ENCODE measurements at regions not wholly inside any gene's neighbourhood (a gene's known extent, or its start where the extent isn't known, plus 50 kb on each side); places are given as distances from the start of the nearest gene placed in this dataset.

- FAIRE-seq (no peak), DNase-seq (ENCODE audit: insufficient read length, low spot score) (no peak)
- no peak for TF ChIP-seq POLR2A (IDR thresholded peaks at IDR 0.05; ENCODE audit: low read depth, low read length)
Observed at GRCh38 chr1:96971849-96972602, 250.4 kb downstream of the PTBP2 start.

GRCh38 chr1:96973605-96974004 is 252.0 kb downstream of the PTBP2 start:
- no peak for FAIRE-seq
- TF ChIP-seq POLR2A (IDR thresholded peaks at IDR 0.05; ENCODE audit: low read depth, low read length): no peak
- no peak for DNase-seq (ENCODE audit: insufficient read length, low spot score)

- DNase-seq (ENCODE audit: insufficient read length, low spot score) (no peak), FAIRE-seq (no peak)
- no peak for TF ChIP-seq POLR2A (IDR thresholded peaks at IDR 0.05; ENCODE audit: low read depth, low read length)
Observed at GRCh38 chr1:96978444-96978843, 256.9 kb downstream of the PTBP2 start.

- FAIRE-seq (no peak), DNase-seq (ENCODE audit: insufficient read length, low spot score) (no peak)
- TF ChIP-seq POLR2A (IDR thresholded peaks at IDR 0.05; ENCODE audit: low read depth, low read length): no peak
Observed at GRCh38 chr1:96978901-96979300, 257.3 kb downstream of the PTBP2 start.

GRCh38 chr1:96979304-96980268 is 258.0 kb downstream of the PTBP2 start:
- DNase-seq (ENCODE audit: insufficient read length, low spot score): no peak
- FAIRE-seq: no peak
- no peak for TF ChIP-seq POLR2A (IDR thresholded peaks at IDR 0.05; ENCODE audit: low read depth, low read length)

- FAIRE-seq: no peak
- TF ChIP-seq POLR2A (IDR thresholded peaks at IDR 0.05; ENCODE audit: low read depth, low read length): no peak
- DNase-seq (ENCODE audit: insufficient read length, low spot score): no peak
Observed at GRCh38 chr1:96980448-96980847, 258.9 kb downstream of the PTBP2 start.

- TF ChIP-seq POLR2A (IDR thresholded peaks at IDR 0.05; ENCODE audit: low read depth, low read length): no peak
- no peak for DNase-seq (ENCODE audit: insufficient read length, low spot score)
- no peak for FAIRE-seq
Observed at GRCh38 chr1:96981181-96981580, 259.6 kb downstream of the PTBP2 start.

GRCh38 chr1:96982118-96982517 is 260.5 kb downstream of the PTBP2 start:
- no peak for TF ChIP-seq POLR2A (IDR thresholded peaks at IDR 0.05; ENCODE audit: low read depth, low read length)
- DNase-seq (ENCODE audit: insufficient read length, low spot score): no peak
- no peak for FAIRE-seq

- no peak for TF ChIP-seq POLR2A (IDR thresholded peaks at IDR 0.05; ENCODE audit: low read depth, low read length)
- no peak for DNase-seq (ENCODE audit: insufficient read length, low spot score)
- FAIRE-seq: no peak
Observed at GRCh38 chr1:96983866-96984265, 262.3 kb downstream of the PTBP2 start.

- no peak for FAIRE-seq
- no peak for DNase-seq (ENCODE audit: insufficient read length, low spot score)
- no peak for TF ChIP-seq POLR2A (IDR thresholded peaks at IDR 0.05; ENCODE audit: low read depth, low read length)
Observed at GRCh38 chr1:96987186-96987703, 265.7 kb downstream of the PTBP2 start.

GRCh38 chr1:96989302-96989701 is 267.7 kb downstream of the PTBP2 start:
- FAIRE-seq (no peak), DNase-seq (ENCODE audit: insufficient read length, low spot score) (no peak)
- TF ChIP-seq POLR2A (IDR thresholded peaks at IDR 0.05; ENCODE audit: low read depth, low read length): no peak

GRCh38 chr1:96990136-96990535 is 268.6 kb downstream of the PTBP2 start:
- DNase-seq (ENCODE audit: insufficient read length, low spot score) (no peak), FAIRE-seq (no peak)
- no peak for TF ChIP-seq POLR2A (IDR thresholded peaks at IDR 0.05; ENCODE audit: low read depth, low read length)

GRCh38 chr1:96991261-96991660 is 269.7 kb downstream of the PTBP2 start:
- no peak for FAIRE-seq
- no peak for TF ChIP-seq POLR2A (IDR thresholded peaks at IDR 0.05; ENCODE audit: low read depth, low read length)
- no peak for DNase-seq (ENCODE audit: insufficient read length, low spot score)

GRCh38 chr1:96992871-96993270 is 271.3 kb downstream of the PTBP2 start:
- TF ChIP-seq POLR2A (IDR thresholded peaks at IDR 0.05; ENCODE audit: low read depth, low read length): no peak
- no peak for DNase-seq (ENCODE audit: insufficient read length, low spot score)
- no peak for FAIRE-seq
